ENCODE measurements at regions not wholly inside any gene's neighbourhood (a gene's known extent, or its start where the extent isn't known, plus 50 kb on each side); places are given as distances from the start of the nearest gene placed in this dataset.

- Mint-ChIP-seq H3K27me3 (ENCODE audit: insufficient read depth, low read depth, poor library complexity) (peaks cover 4% of the 10 kb centered on the region), H3K4me3 (no peak overlapping the region), H3K9me3 (no peaks in the 10 kb centered on the region), H3K36me3 (ENCODE audit: low read depth) (no peaks in the 10 kb centered on the region), H3K27ac (no peak overlapping the region), H3K4me1 (no peaks in the 10 kb centered on the region)
- H3K79me2 ChIP-seq (replicated peaks; ENCODE audit: insufficient read depth) = no peaks in the 10 kb centered on the region
- no peaks in the 10 kb centered on the region for H3K4me1 ChIP-seq (ENCODE audit: insufficient read depth)
- H3K27ac ChIP-seq (ENCODE audit: low read depth) = no peak overlapping the region
- TF ChIP-seq, protein P1, sequence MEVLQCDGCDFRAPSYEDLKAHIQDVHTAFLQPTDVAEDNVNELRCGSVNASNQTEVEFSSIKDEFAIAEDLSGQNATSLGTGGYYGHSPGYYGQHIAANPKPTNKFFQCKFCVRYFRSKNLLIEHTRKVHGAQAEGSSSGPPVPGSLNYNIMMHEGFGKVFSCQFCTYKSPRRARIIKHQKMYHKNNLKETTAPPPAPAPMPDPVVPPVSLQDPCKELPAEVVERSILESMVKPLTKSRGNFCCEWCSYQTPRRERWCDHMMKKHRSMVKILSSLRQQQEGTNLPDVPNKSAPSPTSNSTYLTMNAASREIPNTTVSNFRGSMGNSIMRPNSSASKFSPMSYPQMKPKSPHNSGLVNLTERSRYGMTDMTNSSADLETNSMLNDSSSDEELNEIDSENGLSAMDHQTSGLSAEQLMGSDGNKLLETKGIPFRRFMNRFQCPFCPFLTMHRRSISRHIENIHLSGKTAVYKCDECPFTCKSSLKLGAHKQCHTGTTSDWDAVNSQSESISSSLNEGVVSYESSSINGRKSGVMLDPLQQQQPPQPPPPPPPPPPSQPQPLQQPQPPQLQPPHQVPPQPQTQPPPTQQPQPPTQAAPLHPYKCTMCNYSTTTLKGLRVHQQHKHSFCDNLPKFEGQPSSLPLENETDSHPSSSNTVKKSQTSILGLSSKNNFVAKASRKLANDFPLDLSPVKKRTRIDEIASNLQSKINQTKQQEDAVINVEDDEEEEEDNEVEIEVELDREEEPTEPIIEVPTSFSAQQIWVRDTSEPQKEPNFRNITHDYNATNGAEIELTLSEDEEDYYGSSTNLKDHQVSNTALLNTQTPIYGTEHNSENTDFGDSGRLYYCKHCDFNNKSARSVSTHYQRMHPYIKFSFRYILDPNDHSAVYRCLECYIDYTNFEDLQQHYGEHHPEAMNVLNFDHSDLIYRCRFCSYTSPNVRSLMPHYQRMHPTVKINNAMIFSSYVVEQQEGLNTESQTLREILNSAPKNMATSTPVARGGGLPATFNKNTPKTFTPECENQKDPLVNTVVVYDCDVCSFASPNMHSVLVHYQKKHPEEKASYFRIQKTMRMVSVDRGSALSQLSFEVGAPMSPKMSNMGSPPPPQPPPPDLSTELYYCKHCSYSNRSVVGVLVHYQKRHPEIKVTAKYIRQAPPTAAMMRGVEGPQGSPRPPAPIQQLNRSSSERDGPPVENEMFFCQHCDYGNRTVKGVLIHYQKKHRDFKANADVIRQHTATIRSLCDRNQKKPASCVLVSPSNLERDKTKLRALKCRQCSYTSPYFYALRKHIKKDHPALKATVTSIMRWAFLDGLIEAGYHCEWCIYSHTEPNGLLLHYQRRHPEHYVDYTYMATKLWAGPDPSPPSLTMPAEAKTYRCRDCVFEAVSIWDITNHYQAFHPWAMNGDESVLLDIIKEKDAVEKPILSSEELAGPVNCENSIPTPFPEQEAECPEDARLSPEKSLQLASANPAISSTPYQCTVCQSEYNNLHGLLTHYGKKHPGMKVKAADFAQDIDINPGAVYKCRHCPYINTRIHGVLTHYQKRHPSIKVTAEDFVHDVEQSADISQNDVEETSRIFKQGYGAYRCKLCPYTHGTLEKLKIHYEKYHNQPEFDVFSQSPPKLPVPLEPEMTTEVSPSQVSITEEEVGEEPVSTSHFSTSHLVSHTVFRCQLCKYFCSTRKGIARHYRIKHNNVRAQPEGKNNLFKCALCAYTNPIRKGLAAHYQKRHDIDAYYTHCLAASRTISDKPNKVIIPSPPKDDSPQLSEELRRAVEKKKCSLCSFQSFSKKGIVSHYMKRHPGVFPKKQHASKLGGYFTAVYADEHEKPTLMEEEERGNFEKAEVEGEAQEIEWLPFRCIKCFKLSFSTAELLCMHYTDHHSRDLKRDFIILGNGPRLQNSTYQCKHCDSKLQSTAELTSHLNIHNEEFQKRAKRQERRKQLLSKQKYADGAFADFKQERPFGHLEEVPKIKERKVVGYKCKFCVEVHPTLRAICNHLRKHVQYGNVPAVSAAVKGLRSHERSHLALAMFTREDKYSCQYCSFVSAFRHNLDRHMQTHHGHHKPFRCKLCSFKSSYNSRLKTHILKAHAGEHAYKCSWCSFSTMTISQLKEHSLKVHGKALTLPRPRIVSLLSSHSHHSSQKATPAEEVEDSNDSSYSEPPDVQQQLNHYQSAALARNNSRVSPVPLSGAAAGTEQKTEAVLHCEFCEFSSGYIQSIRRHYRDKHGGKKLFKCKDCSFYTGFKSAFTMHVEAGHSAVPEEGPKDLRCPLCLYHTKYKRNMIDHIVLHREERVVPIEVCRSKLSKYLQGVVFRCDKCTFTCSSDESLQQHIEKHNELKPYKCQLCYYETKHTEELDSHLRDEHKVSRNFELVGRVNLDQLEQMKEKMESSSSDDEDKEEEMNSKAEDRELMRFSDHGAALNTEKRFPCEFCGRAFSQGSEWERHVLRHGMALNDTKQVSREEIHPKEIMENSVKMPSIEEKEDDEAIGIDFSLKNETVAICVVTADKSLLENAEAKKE (CRISPR knock-in tag; IDR thresholded peaks at IDR 0.05) = no peak
- TF ChIP-seq, protein P2, sequence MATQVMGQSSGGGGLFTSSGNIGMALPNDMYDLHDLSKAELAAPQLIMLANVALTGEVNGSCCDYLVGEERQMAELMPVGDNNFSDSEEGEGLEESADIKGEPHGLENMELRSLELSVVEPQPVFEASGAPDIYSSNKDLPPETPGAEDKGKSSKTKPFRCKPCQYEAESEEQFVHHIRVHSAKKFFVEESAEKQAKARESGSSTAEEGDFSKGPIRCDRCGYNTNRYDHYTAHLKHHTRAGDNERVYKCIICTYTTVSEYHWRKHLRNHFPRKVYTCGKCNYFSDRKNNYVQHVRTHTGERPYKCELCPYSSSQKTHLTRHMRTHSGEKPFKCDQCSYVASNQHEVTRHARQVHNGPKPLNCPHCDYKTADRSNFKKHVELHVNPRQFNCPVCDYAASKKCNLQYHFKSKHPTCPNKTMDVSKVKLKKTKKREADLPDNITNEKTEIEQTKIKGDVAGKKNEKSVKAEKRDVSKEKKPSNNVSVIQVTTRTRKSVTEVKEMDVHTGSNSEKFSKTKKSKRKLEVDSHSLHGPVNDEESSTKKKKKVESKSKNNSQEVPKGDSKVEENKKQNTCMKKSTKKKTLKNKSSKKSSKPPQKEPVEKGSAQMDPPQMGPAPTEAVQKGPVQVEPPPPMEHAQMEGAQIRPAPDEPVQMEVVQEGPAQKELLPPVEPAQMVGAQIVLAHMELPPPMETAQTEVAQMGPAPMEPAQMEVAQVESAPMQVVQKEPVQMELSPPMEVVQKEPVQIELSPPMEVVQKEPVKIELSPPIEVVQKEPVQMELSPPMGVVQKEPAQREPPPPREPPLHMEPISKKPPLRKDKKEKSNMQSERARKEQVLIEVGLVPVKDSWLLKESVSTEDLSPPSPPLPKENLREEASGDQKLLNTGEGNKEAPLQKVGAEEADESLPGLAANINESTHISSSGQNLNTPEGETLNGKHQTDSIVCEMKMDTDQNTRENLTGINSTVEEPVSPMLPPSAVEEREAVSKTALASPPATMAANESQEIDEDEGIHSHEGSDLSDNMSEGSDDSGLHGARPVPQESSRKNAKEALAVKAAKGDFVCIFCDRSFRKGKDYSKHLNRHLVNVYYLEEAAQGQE (IDR thresholded peaks at IDR 0.05; ENCODE audit: unreplicated experiment) = no peak
- TF ChIP-seq CTCF (conservative IDR thresholded peaks at IDR 0.05; ENCODE audit: low read depth in 2 of 2) = no peak
- no peak for TF ChIP-seq ZNF114 (CRISPR knock-in tag; IDR thresholded peaks at IDR 0.05)
- ATAC-seq = no peak
- no peaks in the 10 kb centered on the region for H3K9me2 ChIP-seq (ENCODE audit: insufficient read depth)
- DNase-seq (ENCODE audit: low spot score) = no peak
- no peak overlapping the region for H2AFZ ChIP-seq
- H3K4me3 ChIP-seq = no peak overlapping the region
- no peak overlapping the region for H3K4me2 ChIP-seq
- no peaks in the 10 kb centered on the region for H4K20me1 ChIP-seq (replicated peaks; ENCODE audit: insufficient read depth)
- no peaks in the 10 kb centered on the region for H3K36me3 ChIP-seq (ENCODE audit: insufficient read depth)
- no peaks in the 10 kb centered on the region for H3K27me3 ChIP-seq (ENCODE audit: insufficient read depth)
- H3F3A ChIP-seq (replicated peaks; ENCODE audit: low read depth) = no peaks in the 10 kb centered on the region
These were observed 118.8 kb downstream of the GADD45G start for GRCh38 chr9:89723469-89724100.

Measured in GM23338 (cell line).